ENCODE measurements at regions not wholly inside any gene's neighbourhood (a gene's known extent, or its start where the extent isn't known, plus 50 kb on each side); places are given as distances from the start of the nearest gene placed in this dataset.
"Not testable (repeated sequence)": the region's sequence is repeated elsewhere in the genome, so short reads cannot be mapped to it uniquely, and the experiment has no call there.

DNA sequence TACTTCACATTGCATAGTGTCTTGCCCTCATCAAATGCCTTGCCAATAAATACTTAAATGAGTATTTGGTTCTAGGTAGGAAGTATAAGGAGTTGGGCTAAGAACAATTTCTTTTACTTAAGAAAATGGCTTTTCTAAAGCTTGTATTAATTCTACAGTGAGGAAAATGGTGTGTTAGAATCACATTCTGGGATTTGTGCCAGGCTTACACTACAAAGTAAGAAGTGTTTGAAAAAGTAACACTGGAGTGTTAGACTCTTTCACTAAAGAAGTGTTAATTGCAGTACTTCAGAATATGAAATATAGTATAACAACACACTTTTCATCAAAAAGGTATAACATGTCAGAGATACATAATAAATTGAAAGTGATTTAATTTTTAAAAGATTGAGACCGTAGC, 328.7 kb downstream of the C3orf38 start (continued):
- TF ChIP-seq ESRRA (IDR thresholded peaks at IDR 0.05; ENCODE audit: borderline replicate concordance, low read length) (no peak), NPAS2 (CRISPR knock-in tag; IDR thresholded peaks at IDR 0.05; ENCODE audit: borderline replicate concordance) (no peak), HEYL (CRISPR knock-in tag; IDR thresholded peaks at IDR 0.05) (no peak)

- CTCF ChIA-PET, result no interaction called here
- DNase-seq (ENCODE audit: low read depth in 1 of 2, low spot score in 1 of 2), result no peak
- WGBS (ENCODE audit: missing lambda C conversion rate), result 14% methylated on average over 3 of the region's 3 CpGs
- FAIRE-seq, result no peak
- Histone ChIP-seq H3K27ac (no peak overlapping the region), H3K4me2 (no peak overlapping the region), H3K4me3 (no peak overlapping the region), H3K4me1 (no peaks in the 10 kb centered on the region), H3K9me3 (no peaks in the 10 kb centered on the region)
- no peak for ATAC-seq
- POLR2A ChIA-PET, result no interaction called here
- TF ChIP-seq FOSL2 (IDR thresholded peaks at IDR 0.05), result no peak
- TF ChIP-seq FOSL2 (CRISPR knock-in tag; IDR thresholded peaks at IDR 0.05), result no peak
- no peak for TF ChIP-seq CBX2 (IDR thresholded peaks at IDR 0.05; ENCODE audit: borderline replicate concordance, low read depth)
- TF ChIP-seq HES2 (IDR thresholded peaks at IDR 0.05), result no peak
- TF ChIP-seq POLR2A (IDR thresholded peaks at IDR 0.05; ENCODE audit: low read length), result no peak
- TF ChIP-seq HOXB13 (CRISPR knock-in tag; IDR thresholded peaks at IDR 0.05; ENCODE audit: low read depth), result no peak
- no peak for TF ChIP-seq MYC (IDR thresholded peaks at IDR 0.05; ENCODE audit: borderline replicate concordance, low read length)
- TF ChIP-seq BHLHE40 (IDR thresholded peaks at IDR 0.05; ENCODE audit: low read depth, low read length), result no peak
- TF ChIP-seq HMGXB4 (CRISPR knock-in tag; IDR thresholded peaks at IDR 0.05; ENCODE audit: borderline replicate concordance), result no peak
- TF ChIP-seq, protein P1, sequence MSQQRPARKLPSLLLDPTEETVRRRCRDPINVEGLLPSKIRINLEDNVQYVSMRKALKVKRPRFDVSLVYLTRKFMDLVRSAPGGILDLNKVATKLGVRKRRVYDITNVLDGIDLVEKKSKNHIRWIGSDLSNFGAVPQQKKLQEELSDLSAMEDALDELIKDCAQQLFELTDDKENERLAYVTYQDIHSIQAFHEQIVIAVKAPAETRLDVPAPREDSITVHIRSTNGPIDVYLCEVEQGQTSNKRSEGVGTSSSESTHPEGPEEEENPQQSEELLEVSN (IDR thresholded peaks at IDR 0.05; ENCODE audit: borderline replicate concordance, low read depth), result no peak
- no peak for TF ChIP-seq RFX5 (IDR thresholded peaks at IDR 0.05)
- TF ChIP-seq NR3C1 (IDR thresholded peaks at IDR 0.05), result no peak
- TF ChIP-seq CEBPB (IDR thresholded peaks at IDR 0.05), result no peak
- no peak for TF ChIP-seq JUNB (IDR thresholded peaks at IDR 0.05)
These were observed 331.1 kb downstream of the C3orf38 start for GRCh38 chr3:88480822-88481221.

GRCh38 chr3:88485001-88485400, 335.2 kb downstream of the C3orf38 start:
- ATAC-seq (no peak), FAIRE-seq (no peak), DNase-seq (ENCODE audit: low read depth in 1 of 2, low spot score in 1 of 2) (no peak)
- Histone ChIP-seq H3K4me3 (no peak overlapping the region), H3K9me3 (no peaks in the 10 kb centered on the region), H3K4me2 (no peak overlapping the region), H3K27ac (no peak overlapping the region), H3K4me1 (no peaks in the 10 kb centered on the region)
- POLR2A ChIA-PET, result no interaction called here
- CTCF ChIA-PET, result no interaction called here
- TF ChIP-seq RCOR1 (IDR thresholded peaks at IDR 0.05; ENCODE audit: low read depth, low read length) (no peak), RARB (CRISPR knock-in tag; IDR thresholded peaks at IDR 0.05) (no peak), HES2 (IDR thresholded peaks at IDR 0.05) (no peak), SREBF2 (IDR thresholded peaks at IDR 0.05) (no peak), EP300 (IDR thresholded peaks at IDR 0.05) (no peak)

GRCh38 chr3:88508818-88509217, 359.1 kb downstream of the C3orf38 start:
- 8% methylated on average over 15 of the region's 15 CpGs for WGBS (ENCODE audit: missing lambda C conversion rate)
- H3K9me3 ChIP-seq; H3K4me1 ChIP-seq; H3K27ac ChIP-seq; POLR2A ChIA-PET; FAIRE-seq; H3K4me3 ChIP-seq; CTCF ChIA-PET; ATAC-seq; DNase-seq (ENCODE audit: low read depth in 1 of 2, low spot score in 1 of 2): not testable (repeated sequence)
- peak overlapping the region; percentile 28; the same call in 1 of the 3 replicates for H3K4me2 ChIP-seq
